Activated T-cell treated with anti-CD3 and anti-CD28 coated beads, Interleukin-2, amount 50 U/mL, for 4 hours (primary cell): ENCODE measurements at regions not wholly inside any gene's neighbourhood (a gene's known extent, or its start where the extent isn't known, plus 50 kb on each side); places are given as distances from the start of the nearest gene placed in this dataset.

ENCODE experiments used
- ATAC-seq, 2 donors: fragments of 200-7000 bp; cut with Tn5 transposase; one replicate each; pipeline ENCODE4 v1.10.0; 2021
- DNase-seq: peaks from one replicate; pipeline ENCODE4 v3.0.0-alpha.2; 2020
- H3K27me3 Mint-ChIP-seq: one replicate; pipeline ENCODE4 v1.8.0; 2021; ENCODE audit warnings: low read depth, mixed read lengths
- H3K36me3 Mint-ChIP-seq: one replicate; pipeline ENCODE4 v1.8.0; 2022; ENCODE audit warnings: mixed read lengths; ENCODE audit not compliant: insufficient read depth
- H3K4me1 Mint-ChIP-seq: one replicate; pipeline ENCODE4 v1.8.0; 2021; ENCODE audit warnings: low read depth, mixed read lengths
- H3K4me3 Mint-ChIP-seq: one replicate; pipeline ENCODE4 v1.8.0; 2021; ENCODE audit warnings: mild to moderate bottlenecking, moderate library complexity, mixed read lengths
- H3K9me3 Mint-ChIP-seq: one replicate; pipeline ENCODE4 v1.8.0; 2021; ENCODE audit warnings: mixed read lengths

- no peaks in the 10 kb centered on the region for H3K9me3 Mint-ChIP-seq
These were observed 141.7 kb upstream of the ARHGAP5 start for GRCh38 chr14:31935391-31935790.

GRCh38 chr14:31936115-31936514 lies 141.0 kb upstream of the ARHGAP5 start:
- Mint-ChIP-seq H3K27me3 (peaks cover 2% of the 10 kb centered on the region), H3K4me3 (no peak overlapping the region), H3K9me3 (no peaks in the 10 kb centered on the region), H3K36me3 (no peaks in the 10 kb centered on the region), H3K4me1 (peaks cover 12% of the 10 kb centered on the region)
- no peak for DNase-seq
- ATAC-seq = no peak

More at GRCh38 chr14:31935391-31935790, 141.7 kb upstream of the ARHGAP5 start:
- Mint-ChIP-seq H3K4me3 (no peak overlapping the region), H3K36me3 (no peaks in the 10 kb centered on the region), H3K27me3 (peaks cover 2% of the 10 kb centered on the region), H3K4me1 (peaks cover 12% of the 10 kb centered on the region)
- DNase-seq (no peak), ATAC-seq (no peak)

GRCh38 chr14:31937730-31938346 lies 139.3 kb upstream of the ARHGAP5 start:
- peaks cover 12% of the 10 kb centered on the region for H3K4me1 Mint-ChIP-seq
- H3K4me3 Mint-ChIP-seq = no peak overlapping the region
- H3K36me3 Mint-ChIP-seq = no peaks in the 10 kb centered on the region
- ATAC-seq (peak; percentile 100), DNase-seq (peak; percentile 53)
- H3K9me3 Mint-ChIP-seq = no peaks in the 10 kb centered on the region
- H3K27me3 Mint-ChIP-seq = peaks cover 2% of the 10 kb centered on the region

GRCh38 chr14:31939934-31940333 lies 137.2 kb upstream of the ARHGAP5 start:
- peaks cover 2% of the 10 kb centered on the region for H3K27me3 Mint-ChIP-seq
- no peaks in the 10 kb centered on the region for H3K9me3 Mint-ChIP-seq
- no peak overlapping the region for H3K4me3 Mint-ChIP-seq
- H3K4me1 Mint-ChIP-seq = peaks cover 24% of the 10 kb centered on the region
- no peaks in the 10 kb centered on the region for H3K36me3 Mint-ChIP-seq
- no peak for DNase-seq
- ATAC-seq = no peak

GRCh38 chr14:31941487-31941886 lies 135.6 kb upstream of the ARHGAP5 start:
- Mint-ChIP-seq H3K4me3 (no peak overlapping the region), H3K9me3 (no peaks in the 10 kb centered on the region), H3K36me3 (no peaks in the 10 kb centered on the region), H3K4me1 (peaks cover 36% of the 10 kb centered on the region), H3K27me3 (no peaks in the 10 kb centered on the region)
- no peak for DNase-seq
- ATAC-seq = no peak

GRCh38 chr14:31942166-31942841 lies 134.8 kb upstream of the ARHGAP5 start:
- Mint-ChIP-seq H3K36me3 (no peaks in the 10 kb centered on the region), H3K9me3 (no peaks in the 10 kb centered on the region), H3K4me3 (no peak overlapping the region), H3K4me1 (peaks cover 43% of the 10 kb centered on the region), H3K27me3 (no peaks in the 10 kb centered on the region)
- no peak for ATAC-seq
- DNase-seq = no peak

GRCh38 chr14:31943217-31943799 lies 133.8 kb upstream of the ARHGAP5 start:
- H3K9me3 Mint-ChIP-seq = no peaks in the 10 kb centered on the region
- ATAC-seq (no peak), DNase-seq (no peak)
- H3K4me1 Mint-ChIP-seq = peaks cover 44% of the 10 kb centered on the region
- no peak overlapping the region for H3K4me3 Mint-ChIP-seq
- no peaks in the 10 kb centered on the region for H3K27me3 Mint-ChIP-seq
- H3K36me3 Mint-ChIP-seq = no peaks in the 10 kb centered on the region

GRCh38 chr14:31943861-31944255 lies 133.2 kb upstream of the ARHGAP5 start:
- ATAC-seq = no peak
- Mint-ChIP-seq H3K27me3 (no peaks in the 10 kb centered on the region), H3K36me3 (no peaks in the 10 kb centered on the region), H3K4me3 (no peak overlapping the region), H3K4me1 (peaks cover 42% of the 10 kb centered on the region), H3K9me3 (no peaks in the 10 kb centered on the region)
- DNase-seq = no peak

- Mint-ChIP-seq H3K4me3 (peak overlapping the region; percentile 19), H3K27me3 (no peaks in the 10 kb centered on the region), H3K36me3 (no peaks in the 10 kb centered on the region), H3K4me1 (peaks cover 42% of the 10 kb centered on the region), H3K9me3 (no peaks in the 10 kb centered on the region)
- DNase-seq (no peak), ATAC-seq (peak; percentile 23 to 36)
These were observed 132.6 kb upstream of the ARHGAP5 start for GRCh38 chr14:31944256-31945073.

- no peaks in the 10 kb centered on the region for H3K9me3 Mint-ChIP-seq
- peaks cover 45% of the 10 kb centered on the region for H3K4me1 Mint-ChIP-seq
- H3K36me3 Mint-ChIP-seq = no peaks in the 10 kb centered on the region
- H3K27me3 Mint-ChIP-seq = no peaks in the 10 kb centered on the region
- DNase-seq = no peak
- peak; percentile 39 to 68 for ATAC-seq
- H3K4me3 Mint-ChIP-seq = peak overlapping the region; percentile 19
These were observed 132.0 kb upstream of the ARHGAP5 start for GRCh38 chr14:31945074-31945613.

GRCh38 chr14:31945701-31946100 lies 131.4 kb upstream of the ARHGAP5 start:
- ATAC-seq = no peak
- Mint-ChIP-seq H3K36me3 (no peaks in the 10 kb centered on the region), H3K9me3 (no peaks in the 10 kb centered on the region), H3K4me3 (no peak overlapping the region), H3K4me1 (peaks cover 45% of the 10 kb centered on the region), H3K27me3 (no peaks in the 10 kb centered on the region)
- no peak for DNase-seq

GRCh38 chr14:31947076-31947475 lies 130.0 kb upstream of the ARHGAP5 start:
- H3K9me3 Mint-ChIP-seq = no peaks in the 10 kb centered on the region
- no peaks in the 10 kb centered on the region for H3K27me3 Mint-ChIP-seq

GRCh38 chr14:31947680-31948595 lies 129.2 kb upstream of the ARHGAP5 start:
- H3K4me3 Mint-ChIP-seq = no peak overlapping the region
- ATAC-seq = no peak
- H3K36me3 Mint-ChIP-seq = no peaks in the 10 kb centered on the region
- peaks cover 45% of the 10 kb centered on the region for H3K4me1 Mint-ChIP-seq
- no peak for DNase-seq
- no peaks in the 10 kb centered on the region for H3K27me3 Mint-ChIP-seq
- H3K9me3 Mint-ChIP-seq = no peaks in the 10 kb centered on the region

More at GRCh38 chr14:31947076-31947475, 130.0 kb upstream of the ARHGAP5 start:
- Mint-ChIP-seq H3K36me3 (no peaks in the 10 kb centered on the region), H3K4me1 (peaks cover 45% of the 10 kb centered on the region), H3K4me3 (no peak overlapping the region)
- DNase-seq = no peak
- ATAC-seq = no peak
